ENCODE measurements at regions not wholly inside any gene's neighbourhood (a gene's known extent, or its start where the extent isn't known, plus 50 kb on each side); places are given as distances from the start of the nearest gene placed in this dataset.

- FAIRE-seq = no peak
- dilution Hi-C loops (cut with MboI; ENCODE audit: extremely low pct_ligation_motif_present, low sequenced_read_pairs) = no loop called here
- intact Hi-C loops (cut with micrococcal nuclease) = no loop called here
These were observed 620.5 kb downstream of the METTL15 start for GRCh38 chr11:28728666-28729065.

More at GRCh38 chr11:28728666-28729065, 620.5 kb downstream of the METTL15 start:
- Histone ChIP-seq H3K4me1 (ENCODE audit: control insufficient read depth, extremely low read depth, insufficient read depth, low read length) (no peaks in the 10 kb centered on the region), H3K4me2 (ENCODE audit: insufficient read depth, low read length) (no peak overlapping the region), H3K27ac (ENCODE audit: insufficient read depth, low read depth, low read length) (no peak overlapping the region), H2AFZ (ENCODE audit: low read depth, low read length) (no peak overlapping the region), H4K20me1 (replicated peaks; ENCODE audit: control insufficient read depth, extremely low read depth, insufficient read depth, low read length) (no peaks in the 10 kb centered on the region), H3K4me3 (replicated peaks in 1 of 3; ENCODE audit: insufficient read depth in 1 of 3, low read depth in 1 of 3, low read length in 3 of 3) (no peak overlapping the region), H3K36me3 (ENCODE audit: control insufficient read depth in 2 of 2, extremely low read depth in 1 of 2, insufficient read depth in 2 of 2, low read length in 2 of 2) (no peaks in the 10 kb centered on the region), H3K9ac (replicated peaks; ENCODE audit: extremely low read depth, insufficient read depth, low read length) (no peak overlapping the region), H3K9me3 (replicated peaks; ENCODE audit: control insufficient read depth, insufficient read depth, low read length) (no peaks in the 10 kb centered on the region), H3K27me3 (ENCODE audit: control insufficient read depth in 2 of 2, insufficient read depth in 2 of 2, low read length in 2 of 2) (no peaks in the 10 kb centered on the region), H3K9me1 (replicated peaks; ENCODE audit: control insufficient read depth, extremely low read depth, insufficient read depth, low read length) (no peaks in the 10 kb centered on the region), H3K79me2 (ENCODE audit: control insufficient read depth, insufficient read depth, low read length) (peaks cover 73% of the 10 kb centered on the region)
- no peak for DNase-seq (ENCODE audit: low read depth, low spot score)
- no TSS peak for BruUV-seq (replicated peaks)
- ChIA-PET CTCF (interaction anchor here (1.1 to 6.4 kb wide), 5 partner anchors 9 to 272 kb away, joined by 3 to 42 read pairs (median 4); no protein-coding TSS in a partner anchor), POLR2A (interaction anchor here (0.6 kb wide), 1 partner anchor 29 kb away, joined by 5 read pairs; no protein-coding TSS in a partner anchor)
- TF ChIP-seq MYC (IDR thresholded peaks at IDR 0.05; ENCODE audit: low read depth, low read length) (no peak), POLR2AphosphoS5 (IDR thresholded peaks at IDR 0.05; ENCODE audit: insufficient read depth, low read depth, low read length) (no peak), CTCF (IDR thresholded peaks at IDR 0.05; ENCODE audit: extremely low read depth in 1 of 2, insufficient read depth in 1 of 2, low read depth in 1 of 2, low read length in 2 of 2) (no peak), POLR2A (IDR thresholded peaks at IDR 0.05; ENCODE audit: low read depth, low read length) (no peak), EZH2 (IDR thresholded peaks at IDR 0.05; ENCODE audit: borderline replicate concordance, low read depth, low read length, severe bottlenecking) (no peak), GATA2 (IDR thresholded peaks at IDR 0.05; ENCODE audit: insufficient read depth, insufficient read length, low read depth, low read length) (no peak), MAX (IDR thresholded peaks at IDR 0.05; ENCODE audit: insufficient read depth, insufficient read length) (no peak)
